ENCODE measurements at regions not wholly inside any gene's neighbourhood (a gene's known extent, or its start where the extent isn't known, plus 50 kb on each side); places are given as distances from the start of the nearest gene placed in this dataset.
"Not testable (repeated sequence)": the region's sequence is repeated elsewhere in the genome, so short reads cannot be mapped to it uniquely, and the experiment has no call there.

DNA sequence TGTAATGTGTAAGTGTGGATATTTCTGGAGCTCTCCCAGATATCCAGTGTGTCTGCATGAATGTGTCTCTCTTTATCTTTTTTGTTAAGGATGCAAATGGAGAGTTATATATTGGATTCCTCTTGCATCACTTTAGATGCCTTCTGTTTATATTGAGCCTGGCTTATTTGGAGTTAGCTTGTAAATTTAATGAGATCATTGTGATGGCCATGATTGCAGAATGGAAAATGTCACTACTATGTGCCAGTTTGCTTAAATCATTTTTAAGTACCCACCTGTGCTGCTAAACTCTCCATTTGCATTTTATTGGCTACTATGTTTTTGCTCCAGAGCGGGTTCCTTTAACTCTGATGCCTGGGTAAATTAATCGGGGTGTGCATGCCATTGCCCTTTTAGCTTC is 334.8 kb downstream of the UTRN start:
- Mint-ChIP-seq H3K9me3 (no peaks in the 10 kb centered on the region), H3K4me3 (no peak overlapping the region), H3K36me3 (ENCODE audit: insufficient read depth in 2 of 2) (no peaks in the 10 kb centered on the region), H3K27me3 (ENCODE audit: low read depth) (no peaks in the 10 kb centered on the region), H3K4me1 (ENCODE audit: low read depth) (peaks cover 5% of the 10 kb centered on the region), H3K27ac (no peak overlapping the region)
- ATAC-seq (replicated peaks in 1 of 2) (no peak), DNase-seq (no peak)

DNA sequence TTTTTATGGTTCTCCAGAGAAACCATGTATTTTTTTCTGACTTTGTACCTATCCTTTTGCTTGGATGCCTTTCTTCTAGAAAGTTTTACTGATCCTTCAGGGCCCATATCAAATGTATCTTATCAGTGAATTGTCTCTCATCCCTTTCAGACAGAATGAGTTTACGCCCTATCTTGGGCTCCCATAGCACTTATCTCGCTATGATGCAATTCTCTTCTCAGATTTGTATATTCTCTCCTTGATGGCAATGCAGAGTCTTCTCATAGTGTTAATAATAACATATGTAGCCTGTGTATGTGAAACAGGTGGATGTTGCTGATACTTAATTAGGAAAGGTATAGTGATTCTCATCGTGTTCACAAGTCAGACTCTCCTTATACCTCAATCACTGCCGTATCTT is 336.2 kb downstream of the UTRN start:
- no peak for DNase-seq
- Mint-ChIP-seq H3K9me3 (no peaks in the 10 kb centered on the region), H3K27ac (no peak overlapping the region), H3K4me3 (no peak overlapping the region), H3K4me1 (ENCODE audit: low read depth) (peaks cover 5% of the 10 kb centered on the region), H3K36me3 (ENCODE audit: insufficient read depth in 2 of 2) (no peaks in the 10 kb centered on the region), H3K27me3 (ENCODE audit: low read depth) (no peaks in the 10 kb centered on the region)
- ATAC-seq (replicated peaks in 1 of 2) = no peak

DNA sequence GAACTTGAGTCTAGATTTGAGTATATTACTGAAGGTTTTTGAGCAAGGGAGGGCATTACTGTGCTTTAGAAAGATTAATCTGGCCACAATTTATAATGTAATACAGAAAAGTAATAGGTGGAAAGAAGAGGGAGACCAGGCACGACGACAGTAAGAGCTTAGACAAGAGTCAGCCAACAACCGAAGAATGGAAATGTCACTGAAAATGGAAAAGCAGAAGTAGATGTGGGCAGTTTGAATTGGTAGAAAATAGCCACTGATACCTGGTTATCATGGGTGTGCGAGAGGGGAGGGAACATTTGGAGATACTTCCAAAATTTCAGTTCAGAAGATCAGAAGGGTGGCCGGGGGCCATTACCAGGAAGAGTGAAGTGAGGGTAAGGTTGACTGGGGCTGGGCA is 339.1 kb downstream of the UTRN start:
- no peaks in the 10 kb centered on the region for H3K36me3 Mint-ChIP-seq (ENCODE audit: insufficient read depth in 2 of 2)
- H3K9me3 Mint-ChIP-seq = no peaks in the 10 kb centered on the region
- peak overlapping the region; percentile 2 for H3K27ac Mint-ChIP-seq
- ATAC-seq (replicated peaks in 1 of 2) (no peak), DNase-seq (no peak)
- H3K4me1 Mint-ChIP-seq (ENCODE audit: low read depth) = peaks cover 1% of the 10 kb centered on the region
- no peak overlapping the region for H3K4me3 Mint-ChIP-seq
- H3K27me3 Mint-ChIP-seq (ENCODE audit: low read depth) = no peaks in the 10 kb centered on the region

DNA sequence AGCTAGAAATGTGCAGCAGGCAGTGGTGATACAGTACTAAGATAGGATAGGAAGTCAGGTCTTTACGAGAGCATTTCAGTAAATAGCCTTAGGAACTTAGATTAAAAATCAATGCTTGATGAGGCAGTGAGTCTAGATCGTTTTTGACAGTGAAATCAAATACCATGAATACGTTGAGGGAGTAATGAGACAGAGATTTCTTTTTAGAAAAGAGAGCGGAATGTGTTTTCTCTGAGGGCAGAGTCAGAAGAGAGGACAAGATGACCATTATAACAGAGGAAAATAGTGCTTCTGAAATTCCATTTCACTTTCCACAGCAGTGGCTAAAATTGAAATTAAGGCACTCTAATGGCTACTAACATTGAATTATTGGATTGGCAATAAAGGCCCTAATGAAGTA is 339.6 kb downstream of the UTRN start:
- DNase-seq (no peak), ATAC-seq (replicated peaks in 1 of 2) (no peak)
- no peak overlapping the region for H3K4me3 Mint-ChIP-seq
- peaks cover 6% of the 10 kb centered on the region for H3K4me1 Mint-ChIP-seq (ENCODE audit: low read depth)
- peaks cover 0 to 3% of the 10 kb centered on the region in 2 donors for H3K36me3 Mint-ChIP-seq (ENCODE audit: insufficient read depth in 2 of 2)
- no peaks in the 10 kb centered on the region for H3K27me3 Mint-ChIP-seq (ENCODE audit: low read depth)
- H3K9me3 Mint-ChIP-seq = no peaks in the 10 kb centered on the region
- no peak overlapping the region for H3K27ac Mint-ChIP-seq

DNA sequence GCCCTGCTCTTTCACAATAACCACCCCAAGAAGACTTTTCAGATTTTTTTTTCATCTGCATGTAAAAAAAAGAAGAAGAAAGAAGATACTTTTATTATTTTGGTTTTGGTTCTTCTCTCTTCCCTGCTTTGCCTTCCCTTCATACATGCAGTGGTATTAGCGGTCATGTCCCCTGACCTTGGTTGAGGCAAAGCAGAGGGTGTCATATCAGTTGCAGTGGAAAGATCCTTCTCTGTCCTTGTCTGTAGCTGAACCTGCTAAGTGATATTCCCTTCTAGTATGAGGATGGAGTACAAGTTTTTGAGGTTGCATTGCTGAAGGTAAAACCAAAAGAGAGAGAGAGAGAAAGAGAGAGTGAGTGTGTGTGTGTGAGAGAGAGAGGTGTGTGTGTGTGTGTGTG is 345.7 kb downstream of the UTRN start:
- Mint-ChIP-seq H3K27ac (no peak overlapping the region), H3K4me1 (ENCODE audit: low read depth) (peaks cover 6% of the 10 kb centered on the region), H3K4me3 (no peak overlapping the region), H3K27me3 (ENCODE audit: low read depth) (no peaks in the 10 kb centered on the region), H3K9me3 (no peaks in the 10 kb centered on the region), H3K36me3 (ENCODE audit: insufficient read depth in 2 of 2) (peaks cover 0 to 3% of the 10 kb centered on the region in 2 donors)
- ATAC-seq (replicated peaks in 1 of 2) (no peak), DNase-seq (no peak)

DNA sequence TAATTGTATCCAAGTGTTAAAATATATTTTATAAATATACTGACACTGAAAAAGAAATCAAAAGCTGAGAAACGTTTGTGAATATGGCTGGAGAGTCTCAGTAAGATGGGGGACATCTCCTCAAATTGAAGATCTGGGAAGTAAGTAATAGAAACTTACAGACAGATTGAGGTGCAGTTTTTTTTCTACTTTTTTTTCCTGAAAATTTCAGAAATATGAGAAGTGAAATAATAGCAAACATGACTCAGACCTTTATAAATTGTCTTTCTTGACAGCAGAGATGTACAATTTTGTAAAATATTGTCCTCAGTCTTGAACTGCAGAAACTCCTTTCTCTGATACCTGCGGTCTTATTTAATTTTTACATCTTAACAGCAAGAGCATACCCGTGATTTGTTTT is 347.1 kb downstream of the UTRN start:
- peaks cover 0 to 3% of the 10 kb centered on the region in 2 donors for H3K36me3 Mint-ChIP-seq (ENCODE audit: insufficient read depth in 2 of 2)
- H3K4me1 Mint-ChIP-seq (ENCODE audit: low read depth) = peaks cover 6% of the 10 kb centered on the region
- H3K27ac Mint-ChIP-seq = no peak overlapping the region
- no peak overlapping the region for H3K4me3 Mint-ChIP-seq
- no peaks in the 10 kb centered on the region for H3K27me3 Mint-ChIP-seq (ENCODE audit: low read depth)
- no peak for ATAC-seq (replicated peaks in 1 of 2)
- DNase-seq = no peak
- H3K9me3 Mint-ChIP-seq = no peaks in the 10 kb centered on the region

DNA sequence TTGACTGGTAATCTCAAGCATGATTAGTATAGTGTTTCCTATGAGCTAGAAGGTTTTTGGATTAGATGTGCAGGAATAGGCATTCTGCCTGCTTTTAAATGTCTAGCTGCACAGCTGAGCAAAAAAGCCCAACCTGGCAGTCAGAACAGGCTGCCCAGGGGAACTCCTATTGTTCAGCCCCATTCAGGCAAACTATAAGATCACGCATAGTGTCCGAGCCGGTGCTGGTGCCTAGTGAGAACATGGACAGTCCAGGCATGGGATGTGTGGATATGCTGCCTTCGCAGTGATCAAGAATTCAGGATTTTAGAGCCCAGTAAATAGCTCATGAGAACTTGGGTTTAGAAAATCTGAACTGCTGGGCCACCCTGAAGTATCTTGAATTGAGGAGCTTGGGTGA is 348.8 kb downstream of the UTRN start:
- ATAC-seq (replicated peaks in 1 of 2) = no peak
- no peak overlapping the region for H3K4me3 Mint-ChIP-seq

DNA sequence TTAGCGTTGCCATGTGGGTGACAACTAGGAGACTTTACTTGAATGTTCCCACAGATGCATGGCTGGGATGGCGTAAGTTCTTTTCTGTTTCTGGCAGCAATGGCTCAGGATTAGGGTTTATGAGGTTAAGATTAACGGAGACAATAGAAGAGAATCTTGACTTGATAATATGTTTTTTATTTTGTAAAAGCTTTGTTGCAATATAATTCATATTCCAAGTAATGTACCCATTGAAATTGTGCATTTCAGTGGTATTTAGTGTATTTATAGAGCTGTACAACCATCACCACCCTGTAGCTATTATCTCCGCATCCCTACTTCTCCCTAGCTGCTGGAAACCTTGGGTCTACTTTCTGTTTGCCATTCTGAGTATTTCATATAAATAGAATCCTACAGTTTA is 349.2 kb downstream of the UTRN start:
- H3K36me3 Mint-ChIP-seq (ENCODE audit: insufficient read depth in 2 of 2) = peaks cover 0 to 3% of the 10 kb centered on the region in 2 donors
- ATAC-seq (replicated peaks in 1 of 2) (no peak), DNase-seq (no peak)
- no peaks in the 10 kb centered on the region for H3K9me3 Mint-ChIP-seq
- peaks cover 4% of the 10 kb centered on the region for H3K4me1 Mint-ChIP-seq (ENCODE audit: low read depth)
- no peaks in the 10 kb centered on the region for H3K27me3 Mint-ChIP-seq (ENCODE audit: low read depth)
- H3K4me3 Mint-ChIP-seq = no peak overlapping the region
- no peak overlapping the region for H3K27ac Mint-ChIP-seq

More for the DNA sequence above, 348.8 kb downstream of the UTRN start:
- no peak for DNase-seq
- Mint-ChIP-seq H3K27ac (no peak overlapping the region), H3K27me3 (ENCODE audit: low read depth) (no peaks in the 10 kb centered on the region), H3K36me3 (ENCODE audit: insufficient read depth in 2 of 2) (peaks cover 0 to 3% of the 10 kb centered on the region in 2 donors), H3K9me3 (no peaks in the 10 kb centered on the region), H3K4me1 (ENCODE audit: low read depth) (peaks cover 6% of the 10 kb centered on the region)

DNA sequence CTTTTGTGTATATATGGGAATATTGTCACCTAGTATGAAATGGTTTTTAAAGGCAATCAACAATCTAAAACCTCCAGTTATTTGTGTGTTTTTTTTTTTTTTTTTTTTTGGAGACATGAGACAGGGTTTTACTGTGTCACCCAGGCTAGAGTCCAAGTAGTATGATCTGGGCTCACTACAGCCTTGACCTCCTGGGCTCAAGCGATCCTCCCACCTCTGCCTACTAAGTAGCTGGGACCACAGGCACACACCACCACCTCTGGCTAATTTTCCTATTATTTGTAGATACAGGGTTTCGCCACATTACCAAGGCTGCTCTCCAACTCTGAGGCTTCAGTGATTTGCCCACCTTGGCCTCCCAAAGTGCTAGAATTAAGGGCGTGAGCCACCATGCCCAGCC is 349.9 kb downstream of the UTRN start:
- Mint-ChIP-seq H3K9me3 (no peaks in the 10 kb centered on the region), H3K27me3 (ENCODE audit: low read depth) (no peaks in the 10 kb centered on the region), H3K27ac (no peak overlapping the region), H3K4me1 (ENCODE audit: low read depth) (peaks cover 5% of the 10 kb centered on the region), H3K4me3 (no peak overlapping the region), H3K36me3 (ENCODE audit: insufficient read depth in 2 of 2) (no peaks in the 10 kb centered on the region)
- ATAC-seq (replicated peaks in 1 of 2) (no peak), DNase-seq (no peak)

DNA sequence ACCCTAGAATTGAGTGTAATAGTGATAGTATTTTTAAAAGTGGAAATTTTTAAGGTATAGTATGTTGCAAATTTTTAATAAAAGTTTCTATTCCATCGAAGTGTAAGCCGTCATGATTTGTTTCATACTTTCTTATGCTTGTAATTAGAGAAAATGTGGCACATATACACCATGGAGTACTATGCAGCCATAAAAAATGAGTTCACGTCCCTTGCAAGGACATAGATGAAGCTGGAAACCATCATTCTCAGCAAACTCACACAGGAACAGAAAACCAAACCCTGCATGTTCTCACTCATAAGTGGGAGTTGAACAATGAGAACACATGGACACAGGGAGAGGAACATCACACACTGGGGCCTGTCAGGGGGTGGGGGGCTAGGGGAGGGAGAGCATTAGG is 350.9 kb downstream of the UTRN start:
- not testable (repeated sequence) for H3K36me3 Mint-ChIP-seq (ENCODE audit: insufficient read depth in 2 of 2); DNase-seq; H3K4me3 Mint-ChIP-seq; H3K9me3 Mint-ChIP-seq; H3K27me3 Mint-ChIP-seq (ENCODE audit: low read depth); H3K27ac Mint-ChIP-seq; H3K4me1 Mint-ChIP-seq (ENCODE audit: low read depth); ATAC-seq (replicated peaks in 1 of 2)

DNA sequence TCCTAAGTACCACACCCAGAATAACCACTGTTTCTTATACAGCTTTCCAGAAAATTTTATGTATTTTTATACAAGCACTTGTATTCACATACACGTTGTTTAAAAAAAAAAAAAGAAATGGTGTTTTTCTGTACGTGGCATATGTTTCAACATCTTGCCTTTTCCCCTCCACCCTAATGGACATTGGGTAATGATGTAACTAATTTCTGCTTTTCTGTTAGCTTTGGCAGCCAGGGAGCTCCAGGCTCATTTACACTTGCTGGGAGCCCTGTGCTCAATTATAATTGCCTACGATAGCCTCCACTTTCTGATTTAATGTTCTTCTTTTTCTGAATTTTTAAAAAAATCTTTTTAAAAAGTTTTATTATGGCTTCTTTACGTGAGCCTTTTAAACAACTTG is 352.4 kb downstream of the UTRN start:
- Mint-ChIP-seq H3K9me3 (no peaks in the 10 kb centered on the region), H3K4me1 (ENCODE audit: low read depth) (peaks cover 5% of the 10 kb centered on the region), H3K36me3 (ENCODE audit: insufficient read depth in 2 of 2) (no peaks in the 10 kb centered on the region), H3K27ac (no peak overlapping the region), H3K27me3 (ENCODE audit: low read depth) (no peaks in the 10 kb centered on the region), H3K4me3 (no peak overlapping the region)
- DNase-seq = no peak
- ATAC-seq (replicated peaks in 1 of 2) = no peak

DNA sequence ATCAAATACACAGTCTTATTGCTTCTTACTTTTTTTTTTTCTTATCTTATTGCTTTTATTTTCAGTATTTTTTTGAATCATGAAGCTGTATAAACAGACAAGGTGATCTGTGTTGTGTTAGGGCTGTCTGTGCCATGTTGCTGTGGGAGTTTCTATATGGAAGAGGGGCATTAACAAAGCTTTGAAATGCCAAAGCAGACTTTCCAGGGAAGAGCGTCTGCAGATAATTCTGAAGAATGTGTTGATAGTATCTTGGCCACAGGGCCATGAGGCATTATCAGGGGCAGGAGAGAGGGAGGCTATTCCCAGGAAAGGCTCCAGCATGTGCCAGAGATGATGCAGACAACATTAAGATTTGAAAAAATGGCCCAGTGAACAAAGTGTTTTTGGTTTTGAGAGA is 354.5 kb downstream of the UTRN start:
- Mint-ChIP-seq H3K4me3 (no peak overlapping the region), H3K27me3 (ENCODE audit: low read depth) (no peaks in the 10 kb centered on the region)

DNA sequence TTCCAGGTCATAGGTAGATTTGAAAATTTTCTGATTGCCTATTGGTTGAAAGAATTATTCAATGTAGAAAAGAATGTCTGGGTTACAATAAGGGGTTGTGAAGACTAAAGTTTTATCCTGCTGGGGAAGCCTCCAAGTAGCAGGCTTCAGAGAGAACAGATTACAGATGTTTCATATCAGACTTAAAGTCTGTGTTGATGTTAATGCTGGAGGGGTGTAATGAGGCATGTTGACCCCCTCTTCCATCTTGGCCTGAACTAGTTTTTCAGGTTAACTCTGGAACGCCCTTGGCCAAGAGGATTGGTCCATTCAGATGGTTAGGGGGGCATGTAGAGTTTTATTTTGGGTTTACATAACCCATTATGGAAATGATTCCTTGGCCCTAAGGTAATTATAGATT is 356.2 kb downstream of the UTRN start:
- no peak overlapping the region for H3K27ac Mint-ChIP-seq
- ATAC-seq (replicated peaks in 1 of 2) = no peak

More for the DNA sequence above, 354.5 kb downstream of the UTRN start:
- Mint-ChIP-seq H3K4me1 (ENCODE audit: low read depth) (peaks cover 5% of the 10 kb centered on the region), H3K9me3 (no peaks in the 10 kb centered on the region), H3K36me3 (ENCODE audit: insufficient read depth in 2 of 2) (no peaks in the 10 kb centered on the region), H3K27ac (no peak overlapping the region)
- ATAC-seq (replicated peaks in 1 of 2) (no peak), DNase-seq (no peak)

DNA sequence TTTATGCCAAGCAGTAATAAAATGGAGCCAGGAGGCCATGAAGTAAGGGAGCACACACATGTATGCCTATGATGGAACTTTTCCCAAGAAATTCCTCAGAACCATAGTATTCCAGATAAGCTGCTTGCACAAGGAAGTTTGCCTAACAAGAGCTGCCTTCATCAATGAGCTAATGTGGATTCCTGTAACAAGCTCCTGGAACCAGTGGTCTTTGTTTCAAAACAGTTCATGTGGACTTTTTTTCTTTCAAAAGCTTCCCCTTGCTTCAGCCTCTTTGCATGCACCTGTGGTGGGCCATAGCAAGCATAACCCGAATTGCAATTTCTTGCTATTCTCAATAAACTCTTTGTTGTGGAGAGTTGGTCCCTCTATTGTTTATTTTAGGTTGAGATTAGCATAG is 359.6 kb downstream of the UTRN start:
- no peaks in the 10 kb centered on the region for H3K27me3 Mint-ChIP-seq (ENCODE audit: low read depth)
- no peak for ATAC-seq (replicated peaks in 1 of 2)
- peaks cover 0 to 1% of the 10 kb centered on the region in 2 donors for H3K9me3 Mint-ChIP-seq
- H3K36me3 Mint-ChIP-seq (ENCODE audit: insufficient read depth in 2 of 2) = no peaks in the 10 kb centered on the region
- peaks cover 3% of the 10 kb centered on the region for H3K4me1 Mint-ChIP-seq (ENCODE audit: low read depth)
- no peak overlapping the region for H3K27ac Mint-ChIP-seq
- DNase-seq = no peak
- H3K4me3 Mint-ChIP-seq = no peak overlapping the region

More for the DNA sequence above, 356.2 kb downstream of the UTRN start:
- peaks cover 5% of the 10 kb centered on the region for H3K4me1 Mint-ChIP-seq (ENCODE audit: low read depth)
- H3K9me3 Mint-ChIP-seq = no peaks in the 10 kb centered on the region
- no peaks in the 10 kb centered on the region for H3K36me3 Mint-ChIP-seq (ENCODE audit: insufficient read depth in 2 of 2)
- H3K4me3 Mint-ChIP-seq = no peak overlapping the region
- H3K27me3 Mint-ChIP-seq (ENCODE audit: low read depth) = no peaks in the 10 kb centered on the region
- no peak for DNase-seq

Data from activated T-cell treated with anti-CD3 and anti-CD28 coated beads, Interleukin-2, amount 50 U/mL, for 72 hours (primary cell).